Keratinocyte (primary cell): ENCODE measurements at regions not wholly inside any gene's neighbourhood (a gene's known extent, or its start where the extent isn't known, plus 50 kb on each side); places are given as distances from the start of the nearest gene placed in this dataset.

Experiments used
- EZH2 ChIP-seq: IDR thresholded peaks from one replicate; pipeline ENCODE4 v1.6.1; 2012; ENCODE audit warnings: inconsistent platforms, mild to moderate bottlenecking, low read length, moderate library complexity
- TF ChIP-seq, protein P1 (sequence below), 3 experiments: IDR thresholded peaks in 1 of 3; conservative IDR thresholded peaks in 1 of 3; optimal IDR thresholded peaks in 1 of 3; 2 replicates in 2 of 3; 3 replicates in 1 of 3; pipeline versions ENCODE3 to v1.5.1; 2011; ENCODE audit warnings: low read length in 3 of 3, mild to moderate bottlenecking in 3 of 3, moderate library complexity in 2 of 3, control low read depth in 1 of 3, inconsistent platforms in 1 of 3; ENCODE audit not compliant: insufficient read depth in 2 of 3; ENCODE audit errors: extremely low read depth in 1 of 3

DNA sequence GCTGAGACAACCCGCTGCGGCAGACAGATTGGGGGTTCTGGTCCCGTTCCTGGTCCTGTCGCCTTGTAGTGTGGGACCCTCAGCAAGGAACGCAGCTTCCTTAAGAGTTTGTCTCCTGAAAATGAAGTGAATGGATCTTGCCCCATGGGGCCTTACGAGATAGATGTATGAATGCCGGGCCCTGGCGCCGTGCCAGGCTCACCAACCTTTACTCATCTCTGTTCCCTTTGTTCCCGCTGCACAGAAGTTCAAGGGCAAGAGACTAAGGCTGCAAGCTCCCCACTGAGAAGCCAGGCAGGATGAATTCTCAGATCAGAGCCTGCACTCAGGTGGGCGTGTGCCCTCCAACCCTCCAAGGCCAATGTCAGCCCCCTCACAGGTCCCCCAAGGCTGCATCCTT is 162.7 kb upstream of the IQSEC1 start:
- TF ChIP-seq, protein P1, sequence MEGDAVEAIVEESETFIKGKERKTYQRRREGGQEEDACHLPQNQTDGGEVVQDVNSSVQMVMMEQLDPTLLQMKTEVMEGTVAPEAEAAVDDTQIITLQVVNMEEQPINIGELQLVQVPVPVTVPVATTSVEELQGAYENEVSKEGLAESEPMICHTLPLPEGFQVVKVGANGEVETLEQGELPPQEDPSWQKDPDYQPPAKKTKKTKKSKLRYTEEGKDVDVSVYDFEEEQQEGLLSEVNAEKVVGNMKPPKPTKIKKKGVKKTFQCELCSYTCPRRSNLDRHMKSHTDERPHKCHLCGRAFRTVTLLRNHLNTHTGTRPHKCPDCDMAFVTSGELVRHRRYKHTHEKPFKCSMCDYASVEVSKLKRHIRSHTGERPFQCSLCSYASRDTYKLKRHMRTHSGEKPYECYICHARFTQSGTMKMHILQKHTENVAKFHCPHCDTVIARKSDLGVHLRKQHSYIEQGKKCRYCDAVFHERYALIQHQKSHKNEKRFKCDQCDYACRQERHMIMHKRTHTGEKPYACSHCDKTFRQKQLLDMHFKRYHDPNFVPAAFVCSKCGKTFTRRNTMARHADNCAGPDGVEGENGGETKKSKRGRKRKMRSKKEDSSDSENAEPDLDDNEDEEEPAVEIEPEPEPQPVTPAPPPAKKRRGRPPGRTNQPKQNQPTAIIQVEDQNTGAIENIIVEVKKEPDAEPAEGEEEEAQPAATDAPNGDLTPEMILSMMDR (optimal IDR thresholded peaks at IDR 0.05 in 1 of 3, IDR thresholded peaks at IDR 0.05 in 1 of 3, conservative IDR thresholded peaks at IDR 0.05 in 1 of 3; ENCODE audit: extremely low read depth in 1 of 3, insufficient read depth in 2 of 3, low read length in 3 of 3) = no peak
- TF ChIP-seq EZH2 = no peak
